ENCODE measurements at regions not wholly inside any gene's neighbourhood (a gene's known extent, or its start where the extent isn't known, plus 50 kb on each side); places are given as distances from the start of the nearest gene placed in this dataset.

DNA sequence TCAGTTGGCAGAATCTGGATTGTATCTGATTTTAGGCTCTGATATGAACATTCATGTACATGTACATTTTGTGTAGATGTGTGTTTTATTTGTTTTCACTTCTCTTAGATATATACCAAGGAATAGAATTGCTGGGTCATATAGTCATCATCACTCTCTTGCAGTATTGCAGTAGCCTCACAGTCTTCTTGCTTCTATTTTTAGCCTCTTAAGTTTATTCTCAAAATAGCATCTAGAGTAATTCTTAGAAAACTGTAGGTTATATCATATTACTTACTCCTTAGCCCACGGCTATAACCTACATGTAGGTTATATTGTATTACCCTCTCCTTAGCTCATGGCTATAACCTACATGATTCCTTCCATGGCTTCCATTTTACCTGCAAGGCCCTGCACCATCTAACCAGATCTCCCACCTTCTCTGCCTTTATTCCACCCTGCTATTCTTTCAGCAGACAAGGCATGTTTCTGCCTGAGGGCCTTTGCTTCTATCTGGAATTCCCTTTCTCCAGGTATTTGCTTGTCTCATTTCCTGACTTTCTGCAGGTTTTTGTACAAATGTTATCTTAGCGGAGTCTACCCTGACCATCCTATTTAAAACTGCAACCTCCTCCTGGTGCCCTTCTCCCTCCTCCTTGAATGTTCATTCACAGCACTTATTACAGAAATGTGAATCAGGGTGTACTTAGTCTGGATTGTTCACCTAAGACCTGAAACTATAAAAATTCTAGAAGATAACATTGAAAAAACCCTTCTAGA lies 109.0 kb upstream of the ETV3 start:
- no peak for TF ChIP-seq CTCF (conservative IDR thresholded peaks at IDR 0.05 in 1 of 2, IDR thresholded peaks at IDR 0.05 in 1 of 2; ENCODE audit: low read depth in 1 of 2, low read length in 2 of 2)
- TF ChIP-seq EZH2 (IDR thresholded peaks at IDR 0.05; ENCODE audit: low read length, missing control alignments) = no peak

Data from fibroblast of lung (primary cell).